SHP77 (cell line): ENCODE measurements at regions not wholly inside any gene's neighbourhood (a gene's known extent, or its start where the extent isn't known, plus 50 kb on each side); places are given as distances from the start of the nearest gene placed in this dataset.
A peak's percentile ranks its signal among the peaks of the same experiment; 100 is the strongest.

Experiments used
- DNase-seq, 2 experiments: peaks; one replicate each; lab custom pipeline; 2025; lab: John Stamatoyannopoulos, UW

- no peak for DNase-seq
These were observed 61.6 kb upstream of the LAPTM5 start for GRCh38 chr1:30819244-30819571.

GRCh38 chr1:30818568-30819243 is 61.1 kb upstream of the LAPTM5 start:
- no peak for DNase-seq

- no peak for DNase-seq
These were observed 60.0 kb upstream of the LAPTM5 start for GRCh38 chr1:30817548-30817947.

GRCh38 chr1:30817077-30817438 is 59.5 kb upstream of the LAPTM5 start:
- DNase-seq = no peak

GRCh38 chr1:30816211-30817076 is 58.9 kb upstream of the LAPTM5 start:
- DNase-seq = peak; percentile 21 to 23

- DNase-seq = no peak
These were observed 58.0 kb upstream of the LAPTM5 start for GRCh38 chr1:30815556-30815955.

- DNase-seq = no peak
These were observed 56.7 kb upstream of the LAPTM5 start for GRCh38 chr1:30814292-30814691.

- no peak for DNase-seq
These were observed 54.5 kb upstream of the LAPTM5 start for GRCh38 chr1:30812076-30812475.

GRCh38 chr1:30811187-30811586 is 53.6 kb upstream of the LAPTM5 start:
- no peak for DNase-seq

GRCh38 chr1:30810416-30811080 is 53.0 kb upstream of the LAPTM5 start:
- no peak for DNase-seq

- DNase-seq = no peak
These were observed 52.1 kb upstream of the LAPTM5 start for GRCh38 chr1:30809514-30810263.

GRCh38 chr1:30808067-30808662 is 50.6 kb upstream of the LAPTM5 start:
- DNase-seq = no peak

GRCh38 chr1:30807318-30808066 is 49.9 kb upstream of the LAPTM5 start:
- DNase-seq = no peak
